GM23248 (cell line): ENCODE measurements at regions not wholly inside any gene's neighbourhood (a gene's known extent, or its start where the extent isn't known, plus 50 kb on each side); places are given as distances from the start of the nearest gene placed in this dataset.

Source experiments
- DNase-seq: peaks from one replicate; pipeline ENCODE4 v3.0.0-alpha.2; 2015
- H2AFZ ChIP-seq: fragments of 200-600 bp; sonication (generic); 2 replicates; pipeline ENCODE4 v1.6.1; 2016; ENCODE audit warnings: antibody characterized with exemption
- H3F3A ChIP-seq: fragments of 200-600 bp; sonication (generic); 2 replicates; pipeline ENCODE4 v1.6.1; 2016; ENCODE audit warnings: mild to moderate bottlenecking, antibody characterized with exemption, mixed run types; ENCODE audit not compliant: insufficient read depth
- H3K27ac ChIP-seq: fragments of 200-600 bp; sonication (generic); 2 replicates; pipeline ENCODE4 v1.5.1; 2016; ENCODE audit warnings: mild to moderate bottlenecking
- H3K27me3 ChIP-seq: fragments of 200-600 bp; sonication (generic); replicated peaks from 2 replicates; pipeline ENCODE4 v1.6.1; 2016; ENCODE audit warnings: mild to moderate bottlenecking; ENCODE audit not compliant: insufficient read depth
- H3K36me3 ChIP-seq: fragments of 200-600 bp; sonication (generic); 2 replicates; pipeline ENCODE4 v1.6.1; 2016; ENCODE audit warnings: low read depth, mild to moderate bottlenecking
- H3K4me1 ChIP-seq: fragments of 200-600 bp; sonication (generic); 2 replicates; pipeline ENCODE4 v1.6.1; 2016; ENCODE audit warnings: mild to moderate bottlenecking; ENCODE audit not compliant: insufficient read depth
- H3K4me2 ChIP-seq: fragments of 200-600 bp; sonication (generic); one replicate; pipeline ENCODE4 v1.6.1; 2016; ENCODE audit warnings: mild to moderate bottlenecking; ENCODE audit not compliant: unreplicated experiment
- H3K4me3 ChIP-seq: fragments of 200-600 bp; sonication (generic); 2 replicates; pipeline ENCODE4 v1.5.1; 2016; ENCODE audit warnings: mild to moderate bottlenecking
- H3K79me2 ChIP-seq: fragments of 200-600 bp; sonication (generic); 2 replicates; pipeline ENCODE4 v1.6.1; 2016; ENCODE audit warnings: mild to moderate bottlenecking; ENCODE audit not compliant: insufficient read depth
- H3K9ac ChIP-seq: fragments of 200-600 bp; sonication (generic); 2 replicates; pipeline ENCODE4 v1.6.1; 2016; ENCODE audit warnings: mild to moderate bottlenecking
- H3K9me2 ChIP-seq: fragments of 200-600 bp; sonication (generic); 2 replicates; pipeline ENCODE4 v1.6.1; 2016; ENCODE audit warnings: mixed run types, mild to moderate bottlenecking, moderate library complexity; ENCODE audit not compliant: insufficient read depth
- H3K9me3 ChIP-seq: fragments of 200-600 bp; sonication (generic); one replicate; pipeline ENCODE4 v1.6.1; 2017; ENCODE audit warnings: low read depth
- H4K20me1 ChIP-seq: fragments of 200-600 bp; sonication (generic); 2 replicates; pipeline ENCODE4 v1.6.0; 2016; ENCODE audit not compliant: insufficient read depth
- EZH2 ChIP-seq: fragments of 200-600 bp; sonication (generic); IDR thresholded peaks from 2 replicates; pipeline ENCODE4 v1.6.1; 2018; ENCODE audit warnings: antibody characterized with exemption, mild to moderate bottlenecking; ENCODE audit not compliant: insufficient read depth, poor library complexity, severe bottlenecking
- EZH2phosphoT487 ChIP-seq: fragments of 200-600 bp; sonication (generic); IDR thresholded peaks from 2 replicates; pipeline ENCODE4 v1.6.1; 2018; ENCODE audit warnings: antibody characterized with exemption, moderate library complexity, mild to moderate bottlenecking, low read depth; ENCODE audit not compliant: insufficient read depth
- WGBS, 2 experiments: methylation state at CpG; one replicate each; pipeline ENCODE4 v1.1.6; 2015 to 2017; ENCODE audit warnings: low lambda C conversion rate in 2 of 2, low coverage in 1 of 2; ENCODE audit errors: missing lambda C conversion rate in 2 of 2; 5-methylcytosine and 5-hydroxymethylcytosine counted together
- in situ Hi-C: fragments of 300-500 bp; cut with MboI; formaldehyde crosslinking; loops from 2 replicates; pipeline ENCODE4 v1.15.0; 2020

- Histone ChIP-seq H3K27ac (peak overlapping the region; percentile 38), H2AFZ (no peak overlapping the region), H4K20me1 (no peaks in the 10 kb centered on the region), H3K9me2 (no peaks in the 10 kb centered on the region), H3K9ac (no peak overlapping the region), H3K36me3 (no peaks in the 10 kb centered on the region), H3K4me1 (peaks cover 41% of the 10 kb centered on the region), H3K79me2 (no peaks in the 10 kb centered on the region), H3K27me3 (no peaks in the 10 kb centered on the region), H3K9me3 (no peaks in the 10 kb centered on the region), H3F3A (peaks cover 32% of the 10 kb centered on the region), H3K4me3 (no peak overlapping the region), H3K4me2 (no peak overlapping the region)
- DNase-seq: peak; percentile 65
- in situ Hi-C loops: loop anchor here (25.0 kb wide), 1 partner anchor 607 kb away; the partner anchor contains the start of gene MN1
- 73 to 75% methylated on average over 9 of the region's 9 CpGs for whole genome bisulfite sequencing, 2 experiments
- TF ChIP-seq EZH2phosphoT487: no peak
- no peak for TF ChIP-seq EZH2
Measured at GRCh38 chr22:27205492-27206373, 548.3 kb downstream of the MIAT start.

- no peak overlapping the region for H2AFZ ChIP-seq
- H3K9me3 ChIP-seq: no peaks in the 10 kb centered on the region
- H3K27ac ChIP-seq: peak overlapping the region; percentile 38
- H3K9ac ChIP-seq: no peak overlapping the region
- DNase-seq: peak; percentile 48
- peaks cover 33% of the 10 kb centered on the region for H3F3A ChIP-seq
- H3K4me1 ChIP-seq: peaks cover 41% of the 10 kb centered on the region
- H3K4me3 ChIP-seq: no peak overlapping the region
- no peaks in the 10 kb centered on the region for H3K36me3 ChIP-seq
- H3K27me3 ChIP-seq: no peaks in the 10 kb centered on the region
- in situ Hi-C loops: loop anchor here (25.0 kb wide), 1 partner anchor 606 kb away; the partner anchor contains the start of gene MN1
- WGBS, 2 experiments: 74 to 76% methylated on average over 4 of the region's 4 CpGs
- no peak overlapping the region for H3K4me2 ChIP-seq
- no peaks in the 10 kb centered on the region for H4K20me1 ChIP-seq
- H3K79me2 ChIP-seq: no peaks in the 10 kb centered on the region
- TF ChIP-seq EZH2 (no peak), EZH2phosphoT487 (no peak)
- H3K9me2 ChIP-seq: no peaks in the 10 kb centered on the region
Measured at GRCh38 chr22:27206374-27207133, 549.2 kb downstream of the MIAT start.

GRCh38 chr22:27207266-27207665 is 549.9 kb downstream of the MIAT start:
- H2AFZ ChIP-seq: no peak overlapping the region
- H3K4me1 ChIP-seq: peaks cover 41% of the 10 kb centered on the region
- 67 to 69% methylated on average over 5 of the region's 5 CpGs for WGBS, 2 experiments
- in situ Hi-C loops: loop anchor here (25.0 kb wide), 1 partner anchor 605 kb away; the partner anchor contains the start of gene MN1
- H3K4me3 ChIP-seq: no peak overlapping the region
- H3F3A ChIP-seq: peaks cover 33% of the 10 kb centered on the region
- no peaks in the 10 kb centered on the region for H3K36me3 ChIP-seq
- TF ChIP-seq EZH2phosphoT487: no peak
- no peak for TF ChIP-seq EZH2
- no peaks in the 10 kb centered on the region for H3K79me2 ChIP-seq
- H3K4me2 ChIP-seq: peak overlapping the region; percentile 25
- DNase-seq: no peak
- H3K27ac ChIP-seq: peak overlapping the region; percentile 79
- H3K9me3 ChIP-seq: no peaks in the 10 kb centered on the region
- no peaks in the 10 kb centered on the region for H4K20me1 ChIP-seq
- no peak overlapping the region for H3K9ac ChIP-seq
- no peaks in the 10 kb centered on the region for H3K27me3 ChIP-seq
- H3K9me2 ChIP-seq: no peaks in the 10 kb centered on the region

- no peak overlapping the region for H2AFZ ChIP-seq
- no peaks in the 10 kb centered on the region for H3K36me3 ChIP-seq
- H3K27me3 ChIP-seq: no peaks in the 10 kb centered on the region
- no peak overlapping the region for H3K4me3 ChIP-seq
- peak overlapping the region; percentile 79 for H3K27ac ChIP-seq
- TF ChIP-seq EZH2phosphoT487: no peak
- no peak for TF ChIP-seq EZH2
- no peaks in the 10 kb centered on the region for H4K20me1 ChIP-seq
- H3K9me3 ChIP-seq: no peaks in the 10 kb centered on the region
- H3K9ac ChIP-seq: peak overlapping the region; percentile 55
- H3K79me2 ChIP-seq: no peaks in the 10 kb centered on the region
- in situ Hi-C loops: loop anchor here (25.0 kb wide), 1 partner anchor 604 kb away; the partner anchor contains the start of gene MN1
- H3K4me2 ChIP-seq: peak overlapping the region; percentile 25
- WGBS, 2 experiments: 4 to 5% methylated on average over 4 of the region's 4 CpGs
- no peaks in the 10 kb centered on the region for H3K9me2 ChIP-seq
- peaks cover 34% of the 10 kb centered on the region for H3F3A ChIP-seq
- peak; percentile 94 for DNase-seq
- H3K4me1 ChIP-seq: peaks cover 41% of the 10 kb centered on the region
Measured at GRCh38 chr22:27207907-27208306, 550.5 kb downstream of the MIAT start.
